Ecto neural progenitor cell (in vitro differentiated cells): ENCODE measurements at regions not wholly inside any gene's neighbourhood (a gene's known extent, or its start where the extent isn't known, plus 50 kb on each side); places are given as distances from the start of the nearest gene placed in this dataset.
"Not testable (repeated sequence)": the region's sequence is repeated elsewhere in the genome, so short reads cannot be mapped to it uniquely, and the experiment has no call there.

Source experiments
- DNase-seq: peaks from one replicate; pipeline ENCODE4 v3.0.0-alpha.2; 2018; ENCODE audit warnings: low spot score

GRCh38 chrX:131827935-131828334 lies 195.2 kb upstream of the STK26 start:
- peak; percentile 58 for DNase-seq

- no peak for DNase-seq
Measured at GRCh38 chrX:131828482-131828881, 194.6 kb upstream of the STK26 start.

DNA sequence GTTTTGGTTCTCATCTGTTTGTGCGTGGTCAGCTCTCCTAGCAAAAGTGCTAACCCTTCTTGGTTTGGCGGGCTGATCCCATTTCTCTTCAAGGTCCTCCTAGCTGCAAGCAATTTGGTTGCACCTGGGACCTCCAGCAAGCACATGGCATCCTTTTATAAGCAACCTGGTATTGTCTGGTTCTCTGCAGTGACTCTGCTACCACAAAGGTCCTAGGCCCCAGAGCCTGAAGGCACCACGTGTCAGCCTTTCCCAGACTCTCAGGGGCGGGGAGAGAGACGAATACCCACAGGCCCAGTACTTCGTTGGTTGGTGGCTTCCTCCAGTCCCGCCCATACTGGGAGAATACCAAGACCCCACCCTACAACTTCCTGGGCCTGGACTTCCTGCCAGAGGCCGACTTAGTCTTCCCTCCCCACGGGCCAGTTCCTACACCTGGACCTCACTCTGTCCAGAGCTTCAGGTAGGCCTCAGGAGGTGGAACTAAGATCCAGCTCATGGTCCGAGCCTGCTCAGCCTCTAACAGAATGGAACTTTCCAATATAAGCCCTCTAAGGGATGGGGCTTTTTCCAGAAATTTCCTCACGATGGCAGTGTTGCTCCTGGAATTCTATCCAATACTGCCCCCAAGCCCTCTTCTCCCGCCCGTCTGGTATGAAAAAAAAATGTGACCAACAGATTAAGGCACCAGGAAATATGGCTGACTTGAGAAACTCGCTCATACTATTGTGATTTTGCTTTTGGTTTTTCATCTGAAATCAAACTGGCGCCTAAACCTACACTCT lies 192.5 kb upstream of the STK26 start:
- peak; percentile 85 for DNase-seq

GRCh38 chrX:131831185-131831520 lies 191.9 kb upstream of the STK26 start:
- DNase-seq: no peak

GRCh38 chrX:131836161-131836560 lies 186.9 kb upstream of the STK26 start:
- no peak for DNase-seq

- DNase-seq: no peak
Measured at GRCh38 chrX:131837325-131837724, 185.8 kb upstream of the STK26 start.

DNA sequence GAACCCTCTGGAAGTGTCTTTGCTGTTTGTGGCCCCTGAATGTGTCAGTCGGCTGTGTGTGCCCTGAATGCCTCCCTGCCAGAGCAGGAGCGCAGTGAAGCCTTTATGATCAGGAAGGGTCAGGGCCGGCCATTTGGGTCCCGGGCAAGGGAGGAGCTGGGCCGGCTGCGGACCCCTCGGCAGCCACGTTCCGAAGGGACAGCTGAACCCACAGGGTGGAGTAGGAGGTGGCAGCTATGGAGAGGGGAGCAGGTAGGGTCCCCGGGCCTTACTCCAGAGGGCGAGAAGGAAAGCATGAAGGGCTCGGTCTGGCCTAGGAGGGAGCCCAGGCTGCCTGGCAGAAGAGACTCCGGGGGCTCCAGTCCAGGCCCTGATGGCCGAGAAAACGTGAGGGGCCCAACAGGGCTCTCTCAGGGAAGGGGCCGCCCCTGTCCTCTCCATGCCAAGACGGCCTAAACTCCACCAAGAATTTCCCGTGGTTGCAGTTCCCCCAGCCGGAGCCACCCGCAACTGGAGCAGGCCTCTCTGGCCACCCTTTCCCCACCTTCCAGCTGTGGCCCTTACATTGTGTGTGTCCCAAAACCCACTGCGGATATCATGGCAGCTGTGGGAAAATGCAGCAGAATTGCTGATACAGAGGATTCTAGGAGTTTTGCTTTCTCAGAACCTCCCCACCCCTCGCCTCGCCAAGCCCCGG lies 182.2 kb upstream of the STK26 start:
- DNase-seq: no peak

- peak; percentile 55 for DNase-seq
Measured at GRCh38 chrX:131841496-131842437, 181.3 kb upstream of the STK26 start.

GRCh38 chrX:131843987-131844386 lies 179.1 kb upstream of the STK26 start:
- DNase-seq: no peak

DNA sequence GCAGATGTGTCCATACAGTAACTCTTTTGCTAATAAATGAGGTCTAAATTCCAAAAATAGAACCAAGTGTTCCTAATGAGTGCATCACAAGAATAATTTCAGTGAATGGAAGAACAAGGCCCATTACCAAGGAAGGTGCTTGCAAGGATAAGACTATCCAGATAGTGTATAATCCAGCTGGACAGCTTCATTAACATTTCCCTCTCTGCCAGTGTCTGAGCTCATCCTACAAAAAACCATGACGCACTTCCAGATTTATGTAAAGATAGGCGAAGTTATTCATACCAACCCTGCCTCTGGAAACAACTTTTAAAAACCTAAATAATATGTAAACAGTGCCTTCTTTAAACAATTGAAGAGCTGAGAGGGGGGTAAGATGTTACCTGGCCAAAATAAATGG lies 177.9 kb upstream of the STK26 start:
- no peak for DNase-seq

- no peak for DNase-seq
Measured at GRCh38 chrX:131845771-131846170, 177.3 kb upstream of the STK26 start.

DNA sequence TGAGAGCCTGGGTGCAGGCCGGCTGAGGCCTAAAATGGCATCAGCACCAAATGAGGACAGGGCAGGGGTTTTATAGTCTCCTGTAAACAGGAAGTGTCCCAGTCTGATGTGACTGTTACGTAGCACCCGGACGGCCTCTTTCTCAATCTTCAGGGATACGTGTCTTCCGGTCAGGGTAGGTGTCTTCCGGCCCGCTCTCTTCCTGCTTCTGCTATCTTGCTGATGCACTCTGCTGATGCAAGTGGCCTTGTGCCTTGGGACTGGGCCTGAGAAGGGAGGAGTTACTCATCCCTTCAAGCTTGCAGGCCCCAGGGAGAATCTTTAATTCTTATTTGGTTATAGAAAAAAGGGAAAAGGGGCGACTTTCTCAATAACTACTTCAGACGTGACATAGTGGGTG lies 172.1 kb upstream of the STK26 start:
- DNase-seq: not testable (repeated sequence)

DNA sequence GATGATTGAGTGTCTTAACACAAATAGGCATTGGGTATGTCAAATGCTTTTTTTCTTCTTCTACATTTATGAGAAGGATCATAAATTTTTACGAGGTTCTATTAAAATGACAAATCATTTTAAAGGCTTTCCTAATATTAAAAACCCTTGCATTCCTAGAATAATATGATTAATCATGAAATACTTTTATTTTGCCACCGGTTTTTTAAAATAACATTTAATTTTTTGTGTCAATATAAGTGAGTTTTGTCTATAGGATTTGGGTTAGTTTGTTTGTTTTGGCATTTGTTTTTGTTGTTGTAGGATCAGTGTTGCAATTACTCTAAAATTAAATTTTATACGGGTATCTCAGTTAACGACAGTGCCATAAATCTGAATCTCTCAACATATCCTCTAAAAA lies 169.7 kb upstream of the STK26 start:
- no peak for DNase-seq

GRCh38 chrX:131854581-131854980 lies 168.5 kb upstream of the STK26 start:
- no peak for DNase-seq

GRCh38 chrX:131861088-131861787 lies 161.9 kb upstream of the STK26 start:
- no peak for DNase-seq

GRCh38 chrX:131862321-131862720 lies 160.8 kb upstream of the STK26 start:
- DNase-seq: no peak

- no peak for DNase-seq
Measured at GRCh38 chrX:131869182-131869581, 153.9 kb upstream of the STK26 start.

DNA sequence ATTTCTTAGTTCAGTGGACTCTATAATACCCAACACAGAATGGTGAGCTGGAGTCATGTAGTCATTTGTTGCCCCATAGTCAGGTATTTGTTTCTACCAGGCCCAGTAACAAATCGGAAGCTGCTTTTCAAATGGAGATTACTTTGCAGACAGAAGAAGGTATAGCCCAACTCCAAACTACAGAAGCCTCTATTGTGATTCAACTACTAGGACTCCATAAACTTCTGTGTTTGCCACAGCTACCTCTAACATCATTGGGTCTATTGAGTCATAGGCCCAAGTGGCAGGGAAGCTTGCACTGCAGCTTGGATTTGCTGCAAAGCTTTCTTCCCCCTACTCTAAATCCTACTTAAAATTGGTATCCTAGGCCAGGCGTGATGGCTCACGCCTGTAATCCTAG lies 148.8 kb upstream of the STK26 start:
- no peak for DNase-seq

- DNase-seq: not testable (repeated sequence)
Measured at GRCh38 chrX:131875827-131876226, 147.3 kb upstream of the STK26 start.

- DNase-seq: no peak
Measured at GRCh38 chrX:131881194-131881593, 141.9 kb upstream of the STK26 start.

DNA sequence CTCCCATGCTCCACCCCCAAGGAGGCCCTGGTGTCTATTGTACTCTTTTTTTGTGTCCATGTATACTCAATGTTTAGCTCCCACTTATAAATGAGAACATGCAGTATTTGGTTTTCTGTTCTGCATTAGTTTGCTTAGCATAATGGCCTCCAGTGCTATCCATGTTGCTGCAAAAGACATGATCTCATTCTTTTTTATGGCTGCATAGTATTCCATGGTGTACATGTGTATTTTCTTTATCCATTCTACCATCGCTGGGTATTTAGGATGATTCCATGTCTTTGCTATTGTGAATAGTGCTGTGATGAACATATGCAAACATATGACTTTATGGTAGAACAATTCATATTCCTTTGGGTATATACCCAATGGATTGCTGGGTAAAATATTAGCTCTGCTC lies 138.1 kb upstream of the STK26 start:
- not testable (repeated sequence) for DNase-seq

DNA sequence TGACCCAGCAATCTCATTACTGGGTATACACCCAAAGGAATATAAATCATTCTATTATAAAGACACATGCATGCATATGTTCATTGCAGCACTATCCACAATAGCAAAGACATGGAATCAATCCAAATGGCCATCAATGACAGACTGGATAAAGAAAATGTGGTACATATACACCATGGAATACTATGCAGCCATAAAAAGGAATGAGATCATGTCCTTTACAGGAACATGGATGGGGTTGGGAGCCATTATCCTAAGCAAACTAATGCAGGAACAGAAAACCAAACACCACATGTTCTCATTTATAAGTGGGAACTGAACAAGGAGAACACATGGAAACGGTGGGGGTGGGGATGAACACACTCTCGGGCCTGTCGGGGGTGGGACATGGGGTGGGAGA lies 129.2 kb upstream of the STK26 start:
- not testable (repeated sequence) for DNase-seq
